Stimulated activated CD4-positive, alpha-beta T cell treated with anti-CD3 and anti-CD28 coated beads, Interleukin-1b, Interleukin-23, amount 100 ng/mL, for 48 hours (primary cell): ENCODE measurements at regions not wholly inside any gene's neighbourhood (a gene's known extent, or its start where the extent isn't known, plus 50 kb on each side); places are given as distances from the start of the nearest gene placed in this dataset.
"Not testable (repeated sequence)": the region's sequence is repeated elsewhere in the genome, so short reads cannot be mapped to it uniquely, and the experiment has no call there.

Experiments
- DNase-seq: peaks from one replicate; pipeline ENCODE4 v3.0.0-alpha.2; 2020

- no peak for DNase-seq
Observed at GRCh38 chr22:35138521-35138920, 72.6 kb downstream of the ISX start.

GRCh38 chr22:35140879-35141745 is 75.2 kb downstream of the ISX start:
- DNase-seq: no peak

- no peak for DNase-seq
Observed at GRCh38 chr22:35148381-35148780, 82.4 kb downstream of the ISX start.

- no peak for DNase-seq
Observed at GRCh38 chr22:35148866-35149548, 83.0 kb downstream of the ISX start.

DNA sequence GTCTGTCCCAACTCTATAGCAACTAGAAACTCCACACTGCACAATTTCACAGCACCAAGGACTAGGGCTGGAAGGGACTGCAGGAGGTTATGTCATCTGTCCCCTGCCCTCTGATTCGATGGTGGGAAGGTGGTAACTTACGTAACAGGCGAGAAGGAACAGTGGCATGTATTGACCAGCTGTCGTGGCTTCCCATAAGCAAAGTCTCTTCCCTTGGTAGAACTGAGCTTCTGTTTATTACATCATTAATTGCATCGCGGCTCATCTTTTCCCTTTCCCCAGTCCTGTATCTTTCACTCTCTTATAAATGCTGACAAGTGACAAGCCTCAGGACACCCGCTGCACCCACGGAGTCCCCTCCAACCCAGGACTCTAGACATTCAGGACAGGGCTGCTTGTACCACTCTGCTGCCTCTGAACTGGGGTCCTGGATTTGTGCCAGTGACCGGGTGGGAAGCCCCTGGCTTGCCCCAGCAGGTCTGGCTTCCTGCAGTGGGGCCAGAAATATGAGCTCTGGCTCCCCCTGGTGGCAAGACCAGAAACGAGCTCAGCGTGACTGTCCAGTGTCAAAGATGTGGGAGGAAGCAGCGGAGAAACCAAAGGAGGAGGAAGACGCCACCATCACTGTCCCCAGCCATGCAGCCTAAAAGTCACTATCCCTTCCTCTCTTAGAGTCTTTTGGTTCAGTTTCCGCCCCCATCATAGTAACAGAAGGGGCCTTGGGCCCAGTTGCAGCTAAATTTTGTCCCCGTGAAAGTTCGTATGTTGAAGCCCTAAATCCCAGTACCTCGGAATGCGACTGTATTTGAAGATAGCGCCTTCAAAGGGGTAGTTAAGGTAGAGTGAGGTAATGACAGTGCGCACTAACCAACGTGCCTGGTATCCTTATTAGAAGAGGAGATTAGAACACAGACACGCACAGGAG is 84.5 kb downstream of the ISX start:
- peak; percentile 67 for DNase-seq

DNA sequence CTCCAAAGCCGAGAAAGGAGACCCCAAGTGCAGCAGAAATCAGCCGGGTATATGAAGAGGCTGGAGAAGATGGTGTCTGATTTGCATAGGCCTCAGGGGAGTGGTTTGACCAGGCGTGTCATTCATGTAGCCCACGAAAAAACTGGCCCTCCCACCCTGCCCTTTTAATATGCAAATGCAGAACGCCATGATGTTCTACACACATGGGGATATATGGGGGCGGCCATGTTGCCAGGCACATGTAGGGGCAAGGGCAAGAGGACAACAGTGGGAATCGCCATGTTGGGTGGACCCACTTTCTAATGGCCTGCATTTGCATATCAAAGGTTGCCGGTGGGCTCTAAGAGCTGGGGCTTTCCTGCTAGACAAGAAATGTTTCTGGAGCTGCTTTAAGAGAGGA is 86.4 kb downstream of the ISX start:
- no peak for DNase-seq

- DNase-seq: peak; percentile 19
Observed at GRCh38 chr22:35154937-35155387, 89.0 kb downstream of the ISX start.

DNA sequence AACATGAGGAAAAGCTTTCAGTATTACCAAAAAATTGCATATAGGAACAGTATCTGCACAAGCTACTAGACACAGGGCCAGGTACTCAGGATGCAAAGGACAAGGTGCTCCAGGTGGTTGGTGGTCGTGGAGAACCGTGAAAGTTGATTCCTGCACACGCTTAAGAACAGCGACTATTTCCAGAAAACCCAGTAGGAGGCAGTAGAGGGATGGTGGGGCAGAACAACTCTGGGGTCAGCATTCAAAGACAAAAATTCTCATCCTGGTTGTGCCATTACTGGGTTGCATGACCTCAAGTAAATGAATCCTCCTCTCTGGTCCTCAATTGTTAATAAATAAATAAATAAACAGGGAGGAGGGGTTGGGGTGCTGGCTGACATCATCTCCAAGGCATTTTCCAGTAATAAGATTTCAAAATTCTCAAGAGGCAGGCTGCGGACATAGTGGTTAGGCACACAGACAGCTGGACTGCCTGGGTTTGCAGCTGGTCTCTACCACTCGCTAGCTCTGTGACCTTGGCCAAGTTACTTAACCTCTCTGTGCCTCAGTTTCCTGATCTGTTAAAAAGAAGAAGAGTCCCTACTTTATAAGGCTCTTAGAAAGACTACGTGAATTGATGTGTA is 89.6 kb downstream of the ISX start:
- no peak for DNase-seq

- no peak for DNase-seq
Observed at GRCh38 chr22:35156945-35157344, 91.0 kb downstream of the ISX start.

DNA sequence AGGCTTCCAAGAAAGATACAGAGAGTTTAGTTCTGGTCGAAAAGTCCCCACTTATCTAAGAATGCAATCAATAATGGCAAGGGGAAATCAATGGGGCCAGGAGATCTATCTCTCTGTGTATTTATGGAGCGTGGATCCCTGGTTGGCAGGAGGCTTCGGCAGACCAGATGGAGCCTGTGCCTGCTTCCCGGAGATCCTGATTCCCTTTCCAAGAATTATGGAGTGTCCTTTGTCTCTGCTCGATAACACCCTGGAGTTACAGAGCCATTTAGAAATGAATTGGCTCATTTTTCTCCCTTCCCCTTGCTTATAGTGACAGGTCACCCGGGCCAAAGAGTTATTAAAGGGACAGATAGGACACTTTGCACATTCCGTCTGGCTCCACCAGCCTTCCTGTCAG is 92.4 kb downstream of the ISX start:
- no peak for DNase-seq

DNA sequence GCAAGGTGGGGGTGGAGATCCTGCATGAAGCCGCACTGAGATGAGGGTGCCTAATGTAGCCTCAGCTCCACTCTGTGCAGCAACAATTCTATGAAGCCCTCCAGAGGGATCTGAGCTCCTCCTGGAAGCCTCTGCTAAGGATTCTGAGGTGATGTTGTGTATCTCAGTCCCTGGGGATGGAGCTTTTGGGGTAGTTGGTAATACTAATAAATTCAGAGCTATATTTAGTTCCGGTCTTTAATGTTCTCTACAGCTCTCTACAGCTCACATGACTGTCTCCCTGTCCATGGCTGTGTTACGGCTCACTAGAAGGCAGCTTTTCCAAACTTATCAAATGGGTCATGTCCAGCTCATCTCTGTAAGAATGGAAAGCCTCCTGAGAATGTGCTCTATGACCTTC is 93.4 kb downstream of the ISX start:
- no peak for DNase-seq

- DNase-seq: no peak
Observed at GRCh38 chr22:35160268-35160667, 94.3 kb downstream of the ISX start.

- not testable (repeated sequence) for DNase-seq
Observed at GRCh38 chr22:35165896-35166295, 91.4 kb upstream of the HMGXB4 start.

GRCh38 chr22:35170716-35171697 is 86.3 kb upstream of the HMGXB4 start:
- no peak for DNase-seq

DNA sequence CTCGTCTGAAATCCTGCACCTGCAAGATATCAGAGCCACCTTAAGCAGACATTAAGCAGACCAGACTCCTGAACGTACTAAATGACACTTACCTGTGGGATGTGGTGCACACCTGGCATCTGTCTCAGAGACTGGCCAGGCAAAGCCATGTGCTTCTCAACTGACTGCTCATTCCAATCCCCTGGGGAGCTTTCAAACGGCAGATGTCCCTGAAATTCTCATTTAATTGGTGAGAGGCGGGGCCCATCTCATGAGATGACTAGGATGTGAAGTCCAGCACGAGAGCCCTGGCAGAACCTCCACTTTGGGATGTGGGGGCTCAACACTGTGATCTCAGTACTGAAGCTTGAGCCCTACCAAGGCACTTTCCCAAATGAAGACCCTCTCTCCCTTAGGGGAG is 84.9 kb upstream of the HMGXB4 start:
- no peak for DNase-seq

DNA sequence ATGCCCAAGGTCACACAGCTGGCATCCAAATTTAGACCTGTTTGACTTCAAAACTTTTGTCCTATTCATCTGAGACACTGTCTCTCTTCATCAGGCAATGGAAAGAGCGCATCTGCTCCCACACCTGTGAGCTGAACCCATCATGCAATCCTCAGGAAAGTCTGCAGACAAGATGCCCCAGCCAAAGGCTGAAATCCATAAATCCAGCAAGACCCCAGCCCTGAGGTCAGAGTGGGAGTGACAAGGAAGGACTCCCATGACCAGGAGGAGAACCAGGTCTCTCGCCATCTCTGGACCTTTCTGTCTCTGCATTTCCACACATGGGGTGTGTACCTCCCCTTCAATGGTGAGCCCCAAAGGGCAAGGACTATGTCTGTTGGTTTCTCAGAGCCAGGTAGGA is 83.6 kb upstream of the HMGXB4 start:
- no peak for DNase-seq

GRCh38 chr22:35174401-35175038 is 82.8 kb upstream of the HMGXB4 start:
- no peak for DNase-seq

- no peak for DNase-seq
Observed at GRCh38 chr22:35175392-35175791, 81.9 kb upstream of the HMGXB4 start.

- no peak for DNase-seq
Observed at GRCh38 chr22:35177811-35178210, 79.5 kb upstream of the HMGXB4 start.

- DNase-seq: no peak
Observed at GRCh38 chr22:35178446-35178845, 78.8 kb upstream of the HMGXB4 start.

DNA sequence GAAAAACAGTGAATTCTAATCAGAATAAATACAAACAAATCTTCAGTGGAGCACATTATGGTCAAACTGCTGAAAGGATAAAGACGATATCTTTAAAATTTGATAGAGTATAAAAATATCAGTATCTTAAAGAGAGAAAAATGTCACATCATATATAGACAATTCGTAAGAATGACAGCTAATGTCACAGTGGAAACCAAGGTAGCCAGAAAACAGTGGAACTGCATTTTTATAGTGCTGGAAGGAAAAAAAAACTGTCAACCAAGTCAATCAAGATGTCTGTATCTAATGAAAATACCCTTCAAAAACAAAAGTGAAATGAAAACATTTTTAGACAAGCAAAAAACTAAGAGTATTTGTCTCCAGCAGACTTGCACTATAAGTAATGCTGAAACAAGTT is 73.4 kb upstream of the HMGXB4 start:
- DNase-seq: no peak
